ENCODE measurements at regions not wholly inside any gene's neighbourhood (a gene's known extent, or its start where the extent isn't known, plus 50 kb on each side); places are given as distances from the start of the nearest gene placed in this dataset.

- TF ChIP-seq TCF7L2 (IDR thresholded peaks at IDR 0.05; ENCODE audit: low read depth, low read length) (no peak), CTCF (IDR thresholded peaks at IDR 0.05) (no peak)
Measured at GRCh38 chr6:26234421-26235301, 130.3 kb upstream of the BTN3A2 start.
